ENCODE measurements at regions not wholly inside any gene's neighbourhood (a gene's known extent, or its start where the extent isn't known, plus 50 kb on each side); places are given as distances from the start of the nearest gene placed in this dataset.

GRCh38 chr12:72738811-72739210 lies 466.6 kb downstream of the TRHDE start:
- Histone ChIP-seq H2AFZ (no peak overlapping the region), H3K27me3 (ENCODE audit: insufficient read depth, low read depth) (no peaks in the 10 kb centered on the region), H3K9me3 (ENCODE audit: insufficient read depth, low read depth) (no peaks in the 10 kb centered on the region), H3K4me2 (no peak overlapping the region), H3K79me2 (ENCODE audit: low read depth) (no peaks in the 10 kb centered on the region), H3F3A (ENCODE audit: insufficient read depth, low read depth) (no peaks in the 10 kb centered on the region), H3K9me2 (ENCODE audit: insufficient read depth) (peaks cover 5% of the 10 kb centered on the region; the same call in 1 of the 2 replicates), H4K20me1 (ENCODE audit: insufficient read depth) (no peaks in the 10 kb centered on the region), H3K4me1 (replicated peaks; ENCODE audit: insufficient read depth) (no peaks in the 10 kb centered on the region), H3K4me3 (no peak overlapping the region), H3K27ac (no peak overlapping the region), H3K36me3 (ENCODE audit: low read depth) (no peaks in the 10 kb centered on the region)
- POLR2A ChIA-PET (ENCODE audit: unreplicated experiment), result no interaction called here
- no peak for DNase-seq
- BruUV-seq (replicated peaks), result no TSS peak
- CTCF ChIA-PET, result no interaction called here
- TF ChIP-seq EZH2 (IDR thresholded peaks at IDR 0.05; ENCODE audit: low read depth), result no peak
- no peak for TF ChIP-seq CTCF (conservative IDR thresholded peaks at IDR 0.05)
- intact Hi-C loops (cut with micrococcal nuclease; ENCODE audit: unreplicated experiment), result no loop called here

- Histone ChIP-seq H3K4me2 (no peak overlapping the region), H4K20me1 (ENCODE audit: insufficient read depth) (no peaks in the 10 kb centered on the region), H3K27me3 (ENCODE audit: insufficient read depth, low read depth) (no peaks in the 10 kb centered on the region), H3K36me3 (ENCODE audit: low read depth) (no peaks in the 10 kb centered on the region), H2AFZ (no peak overlapping the region), H3F3A (ENCODE audit: insufficient read depth, low read depth) (no peaks in the 10 kb centered on the region), H3K4me3 (no peak overlapping the region), H3K79me2 (ENCODE audit: low read depth) (no peaks in the 10 kb centered on the region), H3K9me3 (ENCODE audit: insufficient read depth, low read depth) (no peaks in the 10 kb centered on the region), H3K27ac (no peak overlapping the region), H3K9me2 (ENCODE audit: insufficient read depth) (peaks cover 5% of the 10 kb centered on the region; the same call in 1 of the 2 replicates), H3K4me1 (replicated peaks; ENCODE audit: insufficient read depth) (no peaks in the 10 kb centered on the region)
- ChIA-PET POLR2A (ENCODE audit: unreplicated experiment) (no interaction called here), CTCF (no interaction called here)
- DNase-seq, result no peak
- intact Hi-C loops (cut with micrococcal nuclease; ENCODE audit: unreplicated experiment), result no loop called here
- TF ChIP-seq EZH2 (IDR thresholded peaks at IDR 0.05; ENCODE audit: low read depth) (no peak), CTCF (conservative IDR thresholded peaks at IDR 0.05) (no peak)
- no TSS peak for BruUV-seq (replicated peaks)
These were observed 467.9 kb downstream of the TRHDE start for GRCh38 chr12:72740064-72740463.

- TF ChIP-seq CTCF (conservative IDR thresholded peaks at IDR 0.05), result no peak
- no peak for TF ChIP-seq EZH2 (IDR thresholded peaks at IDR 0.05; ENCODE audit: low read depth)
- Histone ChIP-seq H3K79me2 (ENCODE audit: low read depth) (no peaks in the 10 kb centered on the region), H3K9me2 (ENCODE audit: insufficient read depth) (no peaks in the 10 kb centered on the region), H2AFZ (no peak overlapping the region), H3K4me3 (no peak overlapping the region), H3K4me1 (replicated peaks; ENCODE audit: insufficient read depth) (no peaks in the 10 kb centered on the region), H3K9me3 (ENCODE audit: insufficient read depth, low read depth) (no peaks in the 10 kb centered on the region), H3K27me3 (ENCODE audit: insufficient read depth, low read depth) (no peaks in the 10 kb centered on the region), H4K20me1 (ENCODE audit: insufficient read depth) (no peaks in the 10 kb centered on the region), H3F3A (ENCODE audit: insufficient read depth, low read depth) (no peaks in the 10 kb centered on the region), H3K27ac (no peak overlapping the region), H3K4me2 (no peak overlapping the region), H3K36me3 (ENCODE audit: low read depth) (no peaks in the 10 kb centered on the region)
- ChIA-PET CTCF (no interaction called here), POLR2A (ENCODE audit: unreplicated experiment) (no interaction called here)
- intact Hi-C loops (cut with micrococcal nuclease; ENCODE audit: unreplicated experiment), result no loop called here
- BruUV-seq (replicated peaks), result no TSS peak
- DNase-seq, result no peak
These were observed 470.4 kb downstream of the TRHDE start for GRCh38 chr12:72742568-72742967.
